Testis (tissue), 2 donors: ENCODE measurements at regions not wholly inside any gene's neighbourhood (a gene's known extent, or its start where the extent isn't known, plus 50 kb on each side); places are given as distances from the start of the nearest gene placed in this dataset.

ENCODE experiments used
- POLR2A ChIP-seq: fragments of 450-650 bp; IDR thresholded peaks from one replicate; pipeline ENCODE4 v1.6.1; 2017; ENCODE audit warnings: antibody characterized with exemption, mild to moderate bottlenecking, moderate library complexity
- TF ChIP-seq, protein P1 (sequence below), 3 experiments: fragments of 450-650 bp in 2 of 3; fragments of 200-600 bp in 1 of 3; sonication (generic) in 1 of 3; IDR thresholded peaks; one replicate each; pipeline ENCODE4 v1.5.1; 2016 to 2019; ENCODE audit warnings: antibody characterized with exemption in 3 of 3, mild to moderate bottlenecking in 2 of 3, moderate library complexity in 1 of 3

DNA sequence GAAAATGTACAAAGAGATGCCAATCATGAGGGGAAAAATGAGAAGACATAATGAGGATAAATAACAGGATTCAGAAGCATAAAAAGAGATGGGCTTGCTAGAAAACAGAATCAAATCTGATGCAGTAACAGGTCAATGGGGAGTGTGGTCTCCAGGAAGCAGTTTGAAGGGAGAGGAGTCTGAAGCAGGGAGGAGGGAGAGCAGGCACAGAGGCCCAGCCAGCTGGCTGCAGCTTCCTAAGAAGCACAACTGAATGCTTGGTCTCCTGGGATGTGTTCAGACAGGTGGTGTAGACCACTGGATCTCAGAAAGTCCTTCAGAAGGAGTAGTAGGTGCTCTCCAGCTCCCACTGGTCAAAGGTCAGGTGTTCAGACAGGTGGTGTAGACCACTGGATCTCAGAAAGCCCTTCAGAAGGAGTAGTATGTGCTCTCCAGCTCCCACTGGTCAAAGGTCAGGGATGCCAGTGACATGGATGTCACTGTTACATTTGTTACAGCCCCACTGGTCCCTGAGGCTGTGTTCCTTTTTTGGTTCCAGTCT, 68.3 kb upstream of the UBAC2 start:
- TF ChIP-seq, protein P1, sequence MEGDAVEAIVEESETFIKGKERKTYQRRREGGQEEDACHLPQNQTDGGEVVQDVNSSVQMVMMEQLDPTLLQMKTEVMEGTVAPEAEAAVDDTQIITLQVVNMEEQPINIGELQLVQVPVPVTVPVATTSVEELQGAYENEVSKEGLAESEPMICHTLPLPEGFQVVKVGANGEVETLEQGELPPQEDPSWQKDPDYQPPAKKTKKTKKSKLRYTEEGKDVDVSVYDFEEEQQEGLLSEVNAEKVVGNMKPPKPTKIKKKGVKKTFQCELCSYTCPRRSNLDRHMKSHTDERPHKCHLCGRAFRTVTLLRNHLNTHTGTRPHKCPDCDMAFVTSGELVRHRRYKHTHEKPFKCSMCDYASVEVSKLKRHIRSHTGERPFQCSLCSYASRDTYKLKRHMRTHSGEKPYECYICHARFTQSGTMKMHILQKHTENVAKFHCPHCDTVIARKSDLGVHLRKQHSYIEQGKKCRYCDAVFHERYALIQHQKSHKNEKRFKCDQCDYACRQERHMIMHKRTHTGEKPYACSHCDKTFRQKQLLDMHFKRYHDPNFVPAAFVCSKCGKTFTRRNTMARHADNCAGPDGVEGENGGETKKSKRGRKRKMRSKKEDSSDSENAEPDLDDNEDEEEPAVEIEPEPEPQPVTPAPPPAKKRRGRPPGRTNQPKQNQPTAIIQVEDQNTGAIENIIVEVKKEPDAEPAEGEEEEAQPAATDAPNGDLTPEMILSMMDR (IDR thresholded peaks at IDR 0.05), result no peak
- TF ChIP-seq POLR2A, result no peak
